GM12872 (cell line): ENCODE measurements at regions not wholly inside any gene's neighbourhood (a gene's known extent, or its start where the extent isn't known, plus 50 kb on each side); places are given as distances from the start of the nearest gene placed in this dataset.
A peak's percentile ranks its signal among the peaks of the same experiment; 100 is the strongest.

ENCODE experiments used
- TF ChIP-seq, protein P1 (sequence below): IDR thresholded peaks from 3 replicates; pipeline ENCODE4 v1.5.1; 2011; ENCODE audit warnings: low read depth, mild to moderate bottlenecking, low read length, moderate library complexity; ENCODE audit not compliant: insufficient read depth

DNA sequence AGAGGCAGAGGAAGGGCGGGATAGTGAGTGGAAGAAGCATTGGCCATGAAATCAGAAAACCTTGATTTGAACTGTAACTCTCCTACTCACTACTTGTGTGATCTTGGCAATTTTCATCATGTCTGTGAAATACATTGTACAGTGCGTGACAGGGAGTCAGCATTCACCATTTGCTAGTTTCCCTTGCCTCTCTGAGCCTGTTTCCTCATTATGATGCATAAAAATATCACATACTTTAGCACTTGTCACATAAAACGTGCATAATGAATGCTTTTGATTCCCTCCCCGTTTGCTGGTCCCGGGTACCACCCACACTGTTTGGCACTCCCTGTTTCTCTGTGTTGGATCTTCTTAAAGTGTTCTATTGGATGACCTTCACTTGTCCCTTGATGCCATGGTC, 101.1 kb upstream of the FRMD6 start:
- TF ChIP-seq, protein P1, sequence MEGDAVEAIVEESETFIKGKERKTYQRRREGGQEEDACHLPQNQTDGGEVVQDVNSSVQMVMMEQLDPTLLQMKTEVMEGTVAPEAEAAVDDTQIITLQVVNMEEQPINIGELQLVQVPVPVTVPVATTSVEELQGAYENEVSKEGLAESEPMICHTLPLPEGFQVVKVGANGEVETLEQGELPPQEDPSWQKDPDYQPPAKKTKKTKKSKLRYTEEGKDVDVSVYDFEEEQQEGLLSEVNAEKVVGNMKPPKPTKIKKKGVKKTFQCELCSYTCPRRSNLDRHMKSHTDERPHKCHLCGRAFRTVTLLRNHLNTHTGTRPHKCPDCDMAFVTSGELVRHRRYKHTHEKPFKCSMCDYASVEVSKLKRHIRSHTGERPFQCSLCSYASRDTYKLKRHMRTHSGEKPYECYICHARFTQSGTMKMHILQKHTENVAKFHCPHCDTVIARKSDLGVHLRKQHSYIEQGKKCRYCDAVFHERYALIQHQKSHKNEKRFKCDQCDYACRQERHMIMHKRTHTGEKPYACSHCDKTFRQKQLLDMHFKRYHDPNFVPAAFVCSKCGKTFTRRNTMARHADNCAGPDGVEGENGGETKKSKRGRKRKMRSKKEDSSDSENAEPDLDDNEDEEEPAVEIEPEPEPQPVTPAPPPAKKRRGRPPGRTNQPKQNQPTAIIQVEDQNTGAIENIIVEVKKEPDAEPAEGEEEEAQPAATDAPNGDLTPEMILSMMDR: no peak

DNA sequence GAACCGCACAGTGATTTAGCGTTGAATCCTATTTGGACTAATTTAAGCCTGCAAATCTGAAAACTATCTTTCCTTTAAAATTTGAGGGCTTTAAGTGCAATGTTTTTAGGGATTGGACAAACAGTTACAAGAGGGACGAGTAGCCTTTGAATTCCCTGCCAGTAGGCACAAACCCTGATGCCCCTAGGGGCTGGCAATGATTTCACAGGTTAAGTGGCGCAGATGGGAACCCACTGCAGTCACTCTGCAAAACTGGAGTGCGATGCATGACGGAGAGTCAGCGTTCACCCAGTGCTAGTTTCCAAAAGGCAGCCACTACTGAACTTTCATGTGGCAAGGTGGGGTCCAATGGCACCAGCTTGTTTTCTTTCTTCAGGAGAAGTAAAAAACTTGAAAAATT, 99.4 kb upstream of the FRMD6 start:
- TF ChIP-seq, protein P1: peak; percentile 32; the same call in 2 of the 3 replicates

DNA sequence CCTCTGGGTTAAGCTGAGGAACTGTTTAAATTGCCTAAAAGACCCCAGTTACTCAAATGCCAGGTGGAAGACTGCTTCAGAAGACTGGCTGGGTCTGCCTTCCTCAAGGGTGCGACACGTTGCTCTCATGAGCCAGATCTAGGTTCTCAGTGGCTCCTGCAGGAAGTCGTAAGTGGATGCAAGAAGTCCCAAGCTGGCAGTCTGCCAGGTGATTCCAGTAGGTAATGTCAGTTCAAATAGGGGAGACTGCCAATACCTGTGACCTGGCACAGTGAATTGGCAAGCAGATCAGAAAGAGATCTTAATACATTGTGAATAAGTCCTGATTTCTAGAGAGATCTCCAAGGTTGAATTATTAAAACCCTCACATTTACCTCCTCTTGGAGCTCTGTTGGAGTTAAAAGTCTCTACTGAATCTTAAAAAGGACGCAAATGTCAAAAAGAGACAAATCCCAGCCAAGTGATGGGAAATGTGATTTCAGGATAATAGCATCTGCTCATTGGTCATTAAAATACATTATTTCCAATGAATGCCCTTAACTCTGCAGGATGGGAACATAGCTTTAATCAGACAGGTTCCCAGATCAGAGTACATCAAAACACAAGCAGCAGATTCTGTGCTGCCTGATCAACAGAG, 98.8 kb upstream of the FRMD6 start:
- TF ChIP-seq, protein P1: no peak

GRCh38 chr14:51554339-51554920, 97.3 kb upstream of the FRMD6 start:
- TF ChIP-seq, protein P1: no peak

- TF ChIP-seq, protein P1: no peak
Observed at GRCh38 chr14:51554953-51555352, 96.8 kb upstream of the FRMD6 start.

DNA sequence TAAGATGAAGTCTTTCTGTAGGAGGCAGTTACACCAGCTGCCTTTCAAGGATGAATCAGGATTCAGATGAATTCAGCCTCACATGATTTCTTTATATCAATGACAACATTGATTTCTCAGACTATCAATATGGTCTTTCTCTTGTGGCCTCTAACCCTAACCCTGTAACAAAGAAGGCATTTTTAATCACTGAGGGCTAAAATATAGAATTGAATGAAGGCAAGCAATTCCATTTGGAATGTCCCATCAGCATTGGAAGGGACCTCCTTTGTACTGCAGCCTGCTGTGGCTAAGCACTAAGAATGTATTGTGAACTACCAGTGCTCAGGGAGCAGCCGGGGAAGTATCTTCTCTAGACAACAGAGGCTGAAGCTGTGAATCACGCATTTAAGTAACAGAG, 90.6 kb upstream of the FRMD6 start:
- TF ChIP-seq, protein P1: no peak

DNA sequence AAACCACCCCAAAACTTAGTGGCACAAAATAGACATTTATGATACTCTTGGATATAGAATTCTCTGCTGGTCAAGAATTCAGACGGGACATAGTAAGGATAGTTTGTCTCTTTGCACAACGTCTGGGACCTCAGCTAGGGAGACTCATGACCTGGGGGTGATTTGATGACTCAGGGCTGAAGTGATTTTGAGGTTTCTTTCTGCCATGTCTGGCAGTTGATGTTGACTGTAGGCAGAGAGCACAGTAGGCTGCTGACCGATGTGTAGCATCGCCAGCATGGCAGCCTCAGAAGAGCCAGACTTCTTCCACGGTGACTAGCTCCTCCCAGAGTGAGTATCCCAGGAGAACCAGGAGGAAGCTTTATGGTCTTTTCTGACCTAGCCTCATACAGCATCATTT, 88.9 kb upstream of the FRMD6 start:
- TF ChIP-seq, protein P1: no peak
